Activated CD8-positive, alpha-beta T cell treated with anti-CD3 and anti-CD28 coated beads, Interleukin-2, amount 10 ng/mL, durations not matched to agents 7 days and 5 days (primary cell): ENCODE measurements at regions not wholly inside any gene's neighbourhood (a gene's known extent, or its start where the extent isn't known, plus 50 kb on each side); places are given as distances from the start of the nearest gene placed in this dataset.
A peak's percentile ranks its signal among the peaks of the same experiment; 100 is the strongest.

Source experiments
- ATAC-seq: fragments of 150-1000 bp; cut with Tn5 transposase; one replicate; pipeline ENCODE4 v1.10.0; 2021; ENCODE audit warnings: moderate library complexity
- CTCF ChIA-PET: fragments of 350-600 bp; sonication (Branson Sonifier 250); formaldehyde crosslinking; loops from one replicate; lab custom pipeline; 2021; ENCODE audit warnings: antibody characterized with exemption; lab: Charles Lee
- POLR2A ChIA-PET: fragments of 350-600 bp; sonication (Branson Sonifier 250); formaldehyde crosslinking; loops from one replicate; lab custom pipeline; 2021; ENCODE audit warnings: antibody characterized with exemption; lab: Charles Lee
- DNase-seq: peaks from one replicate; pipeline ENCODE4 v3.0.0-alpha.2; 2020
- H3K27ac Mint-ChIP-seq: one replicate; pipeline ENCODE4 v1.8.0; 2021; ENCODE audit warnings: mild to moderate bottlenecking, mixed read lengths
- H3K27me3 Mint-ChIP-seq: one replicate; pipeline ENCODE4 v1.8.0; 2021; ENCODE audit warnings: low read depth, mixed read lengths
- H3K36me3 Mint-ChIP-seq: one replicate; pipeline ENCODE4 v1.8.0; 2021; ENCODE audit warnings: low read depth, mixed read lengths
- H3K4me1 Mint-ChIP-seq: one replicate; pipeline ENCODE4 v1.8.0; 2021; ENCODE audit warnings: low read depth, mixed read lengths
- H3K4me3 Mint-ChIP-seq: one replicate; pipeline ENCODE4 v1.8.0; 2021; ENCODE audit warnings: mild to moderate bottlenecking, mixed read lengths
- H3K9me3 Mint-ChIP-seq: one replicate; pipeline ENCODE4 v1.8.0; 2022; ENCODE audit warnings: mixed read lengths; ENCODE audit not compliant: insufficient read depth

DNA sequence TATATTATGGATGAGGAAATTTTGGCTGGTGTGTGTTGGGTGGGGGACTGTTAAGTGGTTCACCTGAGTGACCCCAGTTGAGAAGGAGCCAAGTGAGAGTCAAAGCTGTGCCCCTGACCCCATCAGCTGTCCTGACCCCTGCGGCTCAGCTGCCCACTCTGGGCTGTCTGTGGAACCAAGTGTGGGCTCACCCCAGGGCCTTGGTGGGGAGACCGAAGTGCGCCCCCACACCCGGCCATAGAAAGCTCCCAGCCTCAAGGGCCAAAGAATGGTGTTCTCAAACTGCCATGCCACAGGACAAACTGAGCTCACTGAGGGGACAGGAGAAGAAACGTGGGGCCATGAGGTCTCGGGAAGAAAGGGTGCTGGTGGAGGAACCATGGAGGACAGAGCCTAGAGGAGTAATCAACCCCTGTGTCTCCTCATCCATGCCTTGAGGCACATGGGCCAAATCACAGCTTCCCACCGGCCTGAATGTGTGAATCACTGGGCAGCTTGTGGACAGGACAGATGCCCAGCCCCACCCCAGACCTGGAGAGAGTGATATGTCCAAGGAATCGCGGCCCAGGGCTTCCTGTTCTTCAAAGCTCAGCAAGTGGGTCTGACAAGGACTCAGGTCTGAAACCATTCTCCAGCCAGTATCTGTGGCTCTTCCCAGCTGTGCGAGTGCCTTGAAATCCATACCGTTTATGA, 86.2 kb upstream of the CACUL1 start:
- ChIA-PET CTCF (interaction anchor here (1.0 kb wide), 1 partner anchor 27 kb away, joined by 3 read pairs; no protein-coding TSS in a partner anchor), POLR2A (no interaction called here)
- Mint-ChIP-seq H3K36me3 (no peaks in the 10 kb centered on the region), H3K27ac (no peak overlapping the region), H3K9me3 (no peaks in the 10 kb centered on the region), H3K4me1 (peaks cover 9% of the 10 kb centered on the region), H3K4me3 (no peak overlapping the region), H3K27me3 (peaks cover 11% of the 10 kb centered on the region)
- ATAC-seq: no peak
- DNase-seq: no peak

- ChIA-PET POLR2A (no interaction called here), CTCF (interaction anchor here (1.0 kb wide), 1 partner anchor 28 kb away, joined by 3 read pairs; no protein-coding TSS in a partner anchor)
- Mint-ChIP-seq H3K27me3 (peaks cover 16% of the 10 kb centered on the region), H3K36me3 (no peaks in the 10 kb centered on the region), H3K4me1 (peaks cover 9% of the 10 kb centered on the region), H3K27ac (no peak overlapping the region), H3K4me3 (no peak overlapping the region), H3K9me3 (no peaks in the 10 kb centered on the region)
- ATAC-seq (no peak), DNase-seq (no peak)
Observed at GRCh38 chr10:118841881-118842605, 87.3 kb upstream of the CACUL1 start.

DNA sequence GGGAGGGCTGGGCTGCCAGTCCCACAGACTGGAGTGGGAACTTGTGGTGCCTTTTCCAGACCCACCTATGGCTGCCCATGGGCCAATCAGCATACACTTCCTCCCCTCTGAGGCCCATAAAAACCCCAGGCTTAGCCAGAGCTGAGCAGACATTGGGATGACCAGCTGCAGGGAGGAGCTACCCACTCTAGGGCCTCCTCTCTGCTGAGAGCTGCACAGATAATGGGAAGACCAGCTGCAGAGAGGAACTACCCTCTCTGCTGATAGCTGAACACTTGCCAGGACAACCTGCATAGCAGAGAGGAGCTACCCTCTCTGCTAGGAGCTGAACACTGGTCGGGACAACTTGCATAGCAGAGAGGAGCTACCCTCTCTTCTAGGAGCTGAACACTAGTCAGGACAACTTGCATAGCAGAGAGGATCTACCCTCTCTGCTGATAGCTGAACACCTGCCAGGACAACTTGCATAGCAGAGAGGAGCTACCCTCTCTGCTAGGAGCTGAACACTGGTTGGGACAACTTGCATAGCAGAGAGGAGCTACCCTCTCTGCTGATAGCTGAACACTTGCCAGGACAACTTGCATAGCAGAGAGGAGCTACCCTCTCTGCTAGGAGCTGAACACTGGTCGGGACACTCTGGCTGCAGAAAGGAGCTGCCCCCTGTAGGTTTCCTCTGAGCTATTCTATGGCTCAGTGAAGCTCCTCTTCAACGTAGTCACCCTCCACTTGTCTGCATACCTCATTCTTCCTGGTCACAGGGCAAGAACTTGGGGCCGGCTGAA, 88.3 kb upstream of the CACUL1 start:
- no peak for ATAC-seq

DNA sequence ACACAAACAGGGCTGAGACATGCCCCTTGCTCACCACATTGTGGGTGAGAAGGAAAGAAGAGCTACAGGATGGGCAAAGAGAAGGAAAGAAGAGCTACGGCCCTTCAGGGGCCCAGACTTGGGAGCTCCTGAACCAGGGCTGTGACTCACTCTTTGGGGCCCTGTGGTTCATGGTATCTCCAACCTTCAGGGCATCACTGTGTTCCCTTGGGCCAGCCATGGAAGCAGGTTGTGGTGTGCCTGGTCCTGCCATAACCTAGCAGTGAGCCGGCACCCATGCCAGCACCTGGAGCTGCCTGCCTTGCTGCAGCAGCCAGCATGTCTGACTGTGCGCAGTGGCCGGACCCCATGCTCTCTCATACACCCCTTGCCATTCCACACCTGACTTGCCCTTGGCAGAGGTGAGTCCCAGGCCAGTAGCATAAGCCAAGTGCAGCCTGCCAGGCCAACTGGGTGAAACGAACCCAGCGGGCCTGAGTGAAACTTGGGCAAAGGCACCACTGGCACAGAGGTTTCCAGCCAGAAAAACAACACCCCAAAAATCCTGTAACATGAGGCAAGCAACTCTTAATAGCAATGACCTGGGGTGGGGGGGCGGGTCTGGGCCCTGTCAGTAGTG, 89.0 kb upstream of the CACUL1 start:
- H3K27me3 Mint-ChIP-seq: peaks cover 13% of the 10 kb centered on the region
- H3K4me1 Mint-ChIP-seq: peaks cover 9% of the 10 kb centered on the region
- no peaks in the 10 kb centered on the region for H3K9me3 Mint-ChIP-seq
- ATAC-seq: no peak
- ChIA-PET CTCF (no interaction called here), POLR2A (no interaction called here)
- H3K36me3 Mint-ChIP-seq: no peaks in the 10 kb centered on the region
- no peak for DNase-seq
- H3K27ac Mint-ChIP-seq: no peak overlapping the region
- no peak overlapping the region for H3K4me3 Mint-ChIP-seq

More for the DNA sequence above, 88.3 kb upstream of the CACUL1 start:
- H3K4me1 Mint-ChIP-seq: peaks cover 9% of the 10 kb centered on the region
- DNase-seq: no peak
- POLR2A ChIA-PET: no interaction called here
- CTCF ChIA-PET: no interaction called here
- H3K4me3 Mint-ChIP-seq: no peak overlapping the region
- no peaks in the 10 kb centered on the region for H3K9me3 Mint-ChIP-seq
- H3K36me3 Mint-ChIP-seq: no peaks in the 10 kb centered on the region
- no peak overlapping the region for H3K27ac Mint-ChIP-seq
- H3K27me3 Mint-ChIP-seq: peaks cover 13% of the 10 kb centered on the region

DNA sequence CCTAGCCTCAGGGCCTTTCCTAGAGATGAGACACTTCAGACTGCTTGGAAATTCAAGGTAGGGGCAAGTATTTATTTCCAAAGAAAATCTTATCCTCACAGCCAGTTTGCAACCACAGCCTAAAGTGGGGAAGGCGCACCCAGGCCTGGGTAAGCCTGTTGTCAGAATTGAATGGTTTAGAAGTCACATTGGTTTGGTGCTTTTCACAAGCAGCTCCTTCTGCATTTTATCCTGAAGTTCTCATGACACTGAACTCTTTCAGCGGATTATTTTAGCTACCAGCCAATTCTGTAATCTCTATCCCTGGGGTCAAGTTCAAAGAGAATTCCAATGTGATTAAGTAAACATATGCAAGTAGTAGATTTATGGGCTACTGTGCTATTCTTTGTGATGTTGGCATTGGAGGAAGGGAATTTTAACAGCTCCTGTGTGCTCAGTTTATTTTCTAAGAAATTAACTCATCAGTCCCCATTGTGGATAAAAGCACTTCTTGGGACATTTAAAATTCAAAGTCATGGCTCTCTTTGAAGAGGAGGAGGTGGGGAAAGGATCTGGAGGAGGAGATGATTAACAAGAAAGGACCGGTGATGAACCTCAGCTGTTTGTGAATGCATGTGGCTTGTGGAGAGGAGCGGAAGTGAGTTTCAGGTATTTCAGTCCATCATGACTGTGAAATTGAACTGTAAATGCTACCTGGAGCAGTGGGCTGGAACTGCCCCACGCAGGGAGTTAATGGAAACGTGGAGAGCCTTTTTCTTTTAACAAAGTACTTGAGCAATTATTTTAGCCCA, 90.2 kb upstream of the CACUL1 start:
- POLR2A ChIA-PET: no interaction called here
- H3K36me3 Mint-ChIP-seq: no peaks in the 10 kb centered on the region
- CTCF ChIA-PET: no interaction called here
- ATAC-seq (no peak), DNase-seq (no peak)
- H3K27ac Mint-ChIP-seq: no peak overlapping the region
- no peaks in the 10 kb centered on the region for H3K9me3 Mint-ChIP-seq
- H3K4me3 Mint-ChIP-seq: no peak overlapping the region
- peaks cover 13% of the 10 kb centered on the region for H3K27me3 Mint-ChIP-seq
- peaks cover 5% of the 10 kb centered on the region for H3K4me1 Mint-ChIP-seq

- no peaks in the 10 kb centered on the region for H3K9me3 Mint-ChIP-seq
- ATAC-seq (no peak), DNase-seq (no peak)
- ChIA-PET POLR2A (no interaction called here), CTCF (no interaction called here)
- no peak overlapping the region for H3K4me3 Mint-ChIP-seq
- peaks cover 13% of the 10 kb centered on the region for H3K27me3 Mint-ChIP-seq
- H3K4me1 Mint-ChIP-seq: no peaks in the 10 kb centered on the region
- H3K27ac Mint-ChIP-seq: no peak overlapping the region
- H3K36me3 Mint-ChIP-seq: no peaks in the 10 kb centered on the region
Observed at GRCh38 chr10:118845776-118846175, 91.0 kb upstream of the CACUL1 start.

GRCh38 chr10:118850418-118851061, 95.8 kb upstream of the CACUL1 start:
- ATAC-seq: peak; percentile 55
- no peak overlapping the region for H3K4me3 Mint-ChIP-seq
- H3K36me3 Mint-ChIP-seq: no peaks in the 10 kb centered on the region
- POLR2A ChIA-PET: no interaction called here
- CTCF ChIA-PET: interaction anchor here (0.6 to 2.1 kb wide), 13 partner anchors 8 to 282 kb away, joined by 3 to 17 read pairs (median 3); partner anchors contain the start of gene CACUL1
- H3K9me3 Mint-ChIP-seq: no peaks in the 10 kb centered on the region
- no peaks in the 10 kb centered on the region for H3K4me1 Mint-ChIP-seq
- no peak overlapping the region for H3K27ac Mint-ChIP-seq
- peaks cover 10% of the 10 kb centered on the region for H3K27me3 Mint-ChIP-seq
- peak; percentile 80 for DNase-seq

GRCh38 chr10:118851062-118852035, 96.6 kb upstream of the CACUL1 start:
- H3K4me3 Mint-ChIP-seq: no peak overlapping the region
- POLR2A ChIA-PET: interaction anchor here (0.6 kb wide), 1 partner anchor 420 kb away, joined by 3 read pairs; no protein-coding TSS in a partner anchor

GRCh38 chr10:118853916-118854315, 99.1 kb upstream of the CACUL1 start:
- Mint-ChIP-seq H3K9me3 (no peaks in the 10 kb centered on the region), H3K27me3 (peaks cover 2% of the 10 kb centered on the region), H3K4me1 (no peaks in the 10 kb centered on the region), H3K36me3 (no peaks in the 10 kb centered on the region), H3K4me3 (no peak overlapping the region), H3K27ac (no peak overlapping the region)
- ATAC-seq (no peak), DNase-seq (no peak)
- ChIA-PET CTCF (no interaction called here), POLR2A (no interaction called here)

More at GRCh38 chr10:118851062-118852035, 96.6 kb upstream of the CACUL1 start:
- CTCF ChIA-PET: no interaction called here
- Mint-ChIP-seq H3K27ac (no peak overlapping the region), H3K36me3 (no peaks in the 10 kb centered on the region), H3K27me3 (peaks cover 4% of the 10 kb centered on the region), H3K4me1 (no peaks in the 10 kb centered on the region), H3K9me3 (no peaks in the 10 kb centered on the region)
- DNase-seq: no peak
- ATAC-seq: no peak

DNA sequence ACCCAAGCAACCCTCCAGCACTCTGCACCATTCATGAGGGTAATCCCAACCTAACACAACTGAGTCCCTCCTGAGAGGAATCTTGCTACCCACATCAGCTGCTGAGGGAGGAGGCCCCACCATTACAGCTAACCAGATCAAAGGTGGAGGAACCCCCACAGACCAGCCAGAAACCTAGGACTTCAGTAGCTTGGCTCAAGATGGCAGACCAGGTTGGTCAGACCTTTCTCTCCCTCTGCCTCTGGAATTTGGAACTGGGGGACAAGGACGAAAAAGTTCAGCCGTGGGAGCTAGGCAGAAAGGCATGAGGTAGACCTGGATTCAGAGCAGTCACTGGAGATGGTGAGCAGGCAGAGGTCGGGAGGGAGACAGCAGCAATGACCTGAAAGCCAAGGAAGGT, 101.3 kb upstream of the CACUL1 start:
- POLR2A ChIA-PET: no interaction called here
- ATAC-seq: no peak
- CTCF ChIA-PET: no interaction called here

More for the DNA sequence above, 101.3 kb upstream of the CACUL1 start:
- Mint-ChIP-seq H3K9me3 (peaks cover 3% of the 10 kb centered on the region), H3K36me3 (no peaks in the 10 kb centered on the region), H3K4me3 (no peak overlapping the region), H3K4me1 (no peaks in the 10 kb centered on the region), H3K27ac (no peak overlapping the region), H3K27me3 (peaks cover 2% of the 10 kb centered on the region)
- DNase-seq: no peak
